Loucy (cell line): ENCODE measurements at regions not wholly inside any gene's neighbourhood (a gene's known extent, or its start where the extent isn't known, plus 50 kb on each side); places are given as distances from the start of the nearest gene placed in this dataset.

Source experiments
- H2AFZ ChIP-seq: fragments of 200-600 bp; sonication (generic); 2 replicates; pipeline ENCODE4 v1.6.0; 2016; ENCODE audit warnings: antibody characterized with exemption, mild to moderate bottlenecking, low read length, moderate library complexity
- H3F3A ChIP-seq: fragments of 200-600 bp; 2 replicates; pipeline ENCODE4 v1.6.0; 2016; ENCODE audit warnings: antibody characterized with exemption, low read depth, mild to moderate bottlenecking
- H3K27me3 ChIP-seq: fragments of 200-600 bp; sonication (generic); 2 replicates; pipeline ENCODE4 v1.6.1; 2014; ENCODE audit warnings: low read length, mild to moderate bottlenecking; ENCODE audit not compliant: insufficient read depth, poor library complexity, severe bottlenecking
- H3K36me3 ChIP-seq: fragments of 200-600 bp; sonication (generic); 2 replicates; pipeline ENCODE4 v1.6.1; 2016; ENCODE audit warnings: low read length; ENCODE audit not compliant: insufficient read depth
- H3K4me1 ChIP-seq: fragments of 200-600 bp; sonication (generic); 2 replicates; pipeline ENCODE4 v1.5.1; 2014; ENCODE audit warnings: low read length, mild to moderate bottlenecking; ENCODE audit not compliant: insufficient read depth, poor library complexity, severe bottlenecking
- H3K4me2 ChIP-seq: fragments of 200-600 bp; sonication (generic); 2 replicates; pipeline ENCODE4 v1.6.0; 2014; ENCODE audit warnings: antibody characterized with exemption, low read length, low read depth, mild to moderate bottlenecking; ENCODE audit not compliant: poor library complexity, severe bottlenecking
- H3K4me3 ChIP-seq: fragments of 200-600 bp; sonication (generic); 2 replicates; pipeline ENCODE4 v1.5.1; 2014; ENCODE audit warnings: low read length, mild to moderate bottlenecking, mixed read lengths; ENCODE audit not compliant: poor library complexity, severe bottlenecking
- H3K79me2 ChIP-seq: fragments of 200-600 bp; sonication (generic); 2 replicates; pipeline ENCODE4 v1.6.1; 2014; ENCODE audit warnings: low read length; ENCODE audit not compliant: insufficient read depth
- H3K9ac ChIP-seq: fragments of 200-600 bp; sonication (generic); 2 replicates; pipeline ENCODE4 v1.6.0; 2014; ENCODE audit warnings: mild to moderate bottlenecking, low read depth, low read length, moderate library complexity; ENCODE audit not compliant: poor library complexity, severe bottlenecking
- H3K9me2 ChIP-seq: fragments of 200-600 bp; sonication (generic); replicated peaks from 2 replicates; pipeline ENCODE4 v1.6.1; 2016; ENCODE audit warnings: low read depth, low read length, mixed read lengths
- H3K9me3 ChIP-seq: fragments of 200-600 bp; sonication (generic); 2 replicates; pipeline ENCODE4 v1.6.1; 2014; ENCODE audit warnings: mild to moderate bottlenecking, antibody characterized with exemption, low read length, low read depth; ENCODE audit not compliant: insufficient read depth
- H4K20me1 ChIP-seq: fragments of 200-600 bp; sonication (generic); 2 replicates; pipeline ENCODE4 v1.6.0; 2014; ENCODE audit warnings: antibody characterized with exemption, low read length, mild to moderate bottlenecking; ENCODE audit not compliant: insufficient read depth, poor library complexity, severe bottlenecking
- EZH2phosphoT487 ChIP-seq: fragments of 200-600 bp; IDR thresholded peaks from 2 replicates; pipeline ENCODE4 v1.6.1; 2018; ENCODE audit warnings: antibody characterized with exemption, mild to moderate bottlenecking, moderate library complexity, borderline replicate concordance
- TF ChIP-seq, protein P1 (sequence below): fragments of 200-600 bp; sonication (generic); conservative IDR thresholded peaks from 2 replicates; pipeline ENCODE4 v1.5.1; 2014; ENCODE audit warnings: mild to moderate bottlenecking, antibody characterized with exemption, low read length

DNA sequence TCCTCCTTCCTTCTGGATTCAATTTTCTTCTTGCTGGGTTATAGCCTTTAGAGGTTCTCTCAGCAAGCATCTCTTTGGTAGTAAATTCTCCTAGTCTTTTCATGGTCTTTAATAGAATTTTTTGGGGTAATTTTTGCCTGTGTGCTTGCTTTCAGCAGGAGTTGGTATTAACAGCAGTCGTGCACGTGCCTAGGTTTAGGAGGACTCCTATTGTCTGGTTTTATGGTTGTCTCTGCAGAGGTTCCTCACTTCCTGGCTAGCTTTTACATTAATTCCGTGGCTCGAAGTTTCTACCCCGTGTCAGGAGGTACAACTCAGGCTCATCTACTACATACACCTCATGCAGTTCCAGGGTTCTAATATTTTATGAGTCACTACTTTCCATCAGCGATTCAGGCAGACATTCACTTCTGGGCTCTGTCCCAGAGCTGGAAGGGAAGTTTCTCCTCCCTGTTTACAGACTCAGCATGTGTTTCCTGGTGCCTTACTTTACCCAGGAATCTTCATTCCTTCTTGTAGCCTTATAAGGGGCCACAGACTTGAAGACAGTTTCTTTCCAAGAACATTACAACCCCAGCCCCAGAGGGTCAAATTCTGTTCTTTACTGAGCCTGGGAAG is 643.6 kb downstream of the HS3ST4 start:
- Histone ChIP-seq H3K4me1 (no peaks in the 10 kb centered on the region), H3K9ac (peak overlapping the region; percentile 34), H3K9me2 (no peaks in the 10 kb centered on the region), H3K9me3 (no peaks in the 10 kb centered on the region), H3K4me2 (peak overlapping the region; percentile 57), H3K36me3 (no peaks in the 10 kb centered on the region), H3F3A (no peaks in the 10 kb centered on the region), H2AFZ (peak overlapping the region; percentile 69), H4K20me1 (no peaks in the 10 kb centered on the region), H3K79me2 (no peaks in the 10 kb centered on the region), H3K4me3 (peak overlapping the region; percentile 55), H3K27me3 (no peaks in the 10 kb centered on the region)
- no peak for TF ChIP-seq EZH2phosphoT487
- TF ChIP-seq, protein P1, sequence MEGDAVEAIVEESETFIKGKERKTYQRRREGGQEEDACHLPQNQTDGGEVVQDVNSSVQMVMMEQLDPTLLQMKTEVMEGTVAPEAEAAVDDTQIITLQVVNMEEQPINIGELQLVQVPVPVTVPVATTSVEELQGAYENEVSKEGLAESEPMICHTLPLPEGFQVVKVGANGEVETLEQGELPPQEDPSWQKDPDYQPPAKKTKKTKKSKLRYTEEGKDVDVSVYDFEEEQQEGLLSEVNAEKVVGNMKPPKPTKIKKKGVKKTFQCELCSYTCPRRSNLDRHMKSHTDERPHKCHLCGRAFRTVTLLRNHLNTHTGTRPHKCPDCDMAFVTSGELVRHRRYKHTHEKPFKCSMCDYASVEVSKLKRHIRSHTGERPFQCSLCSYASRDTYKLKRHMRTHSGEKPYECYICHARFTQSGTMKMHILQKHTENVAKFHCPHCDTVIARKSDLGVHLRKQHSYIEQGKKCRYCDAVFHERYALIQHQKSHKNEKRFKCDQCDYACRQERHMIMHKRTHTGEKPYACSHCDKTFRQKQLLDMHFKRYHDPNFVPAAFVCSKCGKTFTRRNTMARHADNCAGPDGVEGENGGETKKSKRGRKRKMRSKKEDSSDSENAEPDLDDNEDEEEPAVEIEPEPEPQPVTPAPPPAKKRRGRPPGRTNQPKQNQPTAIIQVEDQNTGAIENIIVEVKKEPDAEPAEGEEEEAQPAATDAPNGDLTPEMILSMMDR = no peak

DNA sequence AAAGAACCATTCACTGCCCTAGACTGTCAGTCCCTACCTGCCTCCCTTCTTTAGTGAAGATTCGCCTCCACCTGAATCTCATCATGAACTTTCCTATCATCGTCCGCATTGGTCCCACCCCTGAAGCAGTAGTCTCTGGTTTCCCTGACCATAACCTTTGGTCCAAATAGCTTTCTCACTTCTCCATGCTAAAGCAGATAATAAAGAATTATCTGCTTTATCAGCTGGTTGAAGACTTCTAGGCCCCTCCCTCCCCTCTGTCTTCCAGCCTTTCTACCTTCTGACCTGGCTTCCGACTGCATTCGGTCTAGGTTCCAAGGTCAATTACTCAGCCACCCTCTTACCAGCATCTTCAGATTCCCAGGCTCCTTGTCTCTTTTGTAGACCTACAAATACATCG is 650.9 kb downstream of the HS3ST4 start:
- no peak overlapping the region for H3K4me2 ChIP-seq
- no peaks in the 10 kb centered on the region for H3F3A ChIP-seq
- no peak overlapping the region for H3K9ac ChIP-seq
- no peaks in the 10 kb centered on the region for H3K79me2 ChIP-seq
- no peaks in the 10 kb centered on the region for H3K9me3 ChIP-seq
- no peak overlapping the region for H2AFZ ChIP-seq
- H3K27me3 ChIP-seq = no peaks in the 10 kb centered on the region
- H3K4me1 ChIP-seq = no peaks in the 10 kb centered on the region
- no peaks in the 10 kb centered on the region for H3K36me3 ChIP-seq
- no peaks in the 10 kb centered on the region for H4K20me1 ChIP-seq
- no peaks in the 10 kb centered on the region for H3K9me2 ChIP-seq
- H3K4me3 ChIP-seq = no peak overlapping the region
- TF ChIP-seq EZH2phosphoT487 = no peak
- TF ChIP-seq, protein P1 = no peak

DNA sequence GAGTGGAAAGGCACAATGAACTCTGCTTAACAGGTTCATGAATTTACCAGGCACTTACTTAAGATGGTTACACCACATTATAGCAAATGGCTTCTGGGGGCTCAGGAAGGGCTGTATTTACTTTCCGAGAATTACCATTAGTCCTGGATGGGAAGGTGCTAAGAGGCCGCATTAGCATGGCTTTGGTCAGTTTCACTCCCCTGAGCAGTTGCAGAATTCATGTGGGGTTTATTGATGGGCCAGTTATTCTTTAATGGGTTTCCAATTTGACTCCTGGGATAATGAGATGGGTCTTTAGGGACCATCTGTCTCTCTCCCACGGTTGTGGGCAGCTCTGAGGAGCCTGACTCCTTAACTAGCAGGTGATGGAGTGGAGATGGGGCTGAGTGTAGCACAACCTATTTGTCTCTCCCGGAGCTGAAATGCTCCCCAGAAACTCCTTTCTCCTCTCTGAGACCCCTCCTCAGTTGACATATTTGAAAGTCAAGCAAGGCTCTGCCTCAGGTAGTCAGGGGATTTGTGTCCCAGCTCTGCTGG is 652.5 kb downstream of the HS3ST4 start:
- Histone ChIP-seq H3K9ac (no peak overlapping the region), H2AFZ (no peak overlapping the region), H3K4me2 (no peak overlapping the region), H3K9me3 (no peaks in the 10 kb centered on the region), H3K27me3 (no peaks in the 10 kb centered on the region), H3F3A (no peaks in the 10 kb centered on the region), H3K79me2 (no peaks in the 10 kb centered on the region), H3K36me3 (no peaks in the 10 kb centered on the region), H3K4me3 (no peak overlapping the region), H4K20me1 (no peaks in the 10 kb centered on the region), H3K4me1 (no peaks in the 10 kb centered on the region), H3K9me2 (no peaks in the 10 kb centered on the region)
- no peak for TF ChIP-seq EZH2phosphoT487
- TF ChIP-seq, protein P1 = no peak
